ENCODE measurements at regions not wholly inside any gene's neighbourhood (a gene's known extent, or its start where the extent isn't known, plus 50 kb on each side); places are given as distances from the start of the nearest gene placed in this dataset.
A peak's percentile ranks its signal among the peaks of the same experiment; 100 is the strongest.

- no peak for DNase-seq (ENCODE audit: low read depth)
- in situ Hi-C loops (cut with HindIII; ENCODE audit: low pct_unique_long_range_greater_than_20kb, low sequenced_read_pairs), result no loop called here
These were observed 715.9 kb upstream of the POU3F2 start for GRCh38 chr6:98118397-98119045.

DNA sequence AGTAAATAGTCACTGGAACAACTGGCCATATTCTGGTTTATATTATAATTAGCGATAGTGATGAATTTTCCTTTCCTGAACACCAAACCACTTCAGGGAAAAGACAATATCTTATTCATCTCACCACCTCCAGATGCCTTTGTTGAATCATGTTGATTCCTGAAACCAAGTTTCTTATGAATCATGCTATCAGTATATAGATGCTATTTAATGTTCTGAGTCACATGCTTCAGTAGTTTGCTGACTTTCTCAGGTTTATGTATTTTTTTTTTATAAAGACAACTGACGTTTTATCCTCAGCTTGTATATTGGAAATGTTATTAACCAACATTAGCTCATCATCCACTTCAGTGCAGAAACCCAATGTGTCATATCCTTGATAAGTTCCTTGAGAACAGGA, 710.2 kb upstream of the POU3F2 start:
- in situ Hi-C loops (cut with HindIII; ENCODE audit: low pct_unique_long_range_greater_than_20kb, low sequenced_read_pairs), result no loop called here
- DNase-seq (ENCODE audit: low read depth), result no peak

DNA sequence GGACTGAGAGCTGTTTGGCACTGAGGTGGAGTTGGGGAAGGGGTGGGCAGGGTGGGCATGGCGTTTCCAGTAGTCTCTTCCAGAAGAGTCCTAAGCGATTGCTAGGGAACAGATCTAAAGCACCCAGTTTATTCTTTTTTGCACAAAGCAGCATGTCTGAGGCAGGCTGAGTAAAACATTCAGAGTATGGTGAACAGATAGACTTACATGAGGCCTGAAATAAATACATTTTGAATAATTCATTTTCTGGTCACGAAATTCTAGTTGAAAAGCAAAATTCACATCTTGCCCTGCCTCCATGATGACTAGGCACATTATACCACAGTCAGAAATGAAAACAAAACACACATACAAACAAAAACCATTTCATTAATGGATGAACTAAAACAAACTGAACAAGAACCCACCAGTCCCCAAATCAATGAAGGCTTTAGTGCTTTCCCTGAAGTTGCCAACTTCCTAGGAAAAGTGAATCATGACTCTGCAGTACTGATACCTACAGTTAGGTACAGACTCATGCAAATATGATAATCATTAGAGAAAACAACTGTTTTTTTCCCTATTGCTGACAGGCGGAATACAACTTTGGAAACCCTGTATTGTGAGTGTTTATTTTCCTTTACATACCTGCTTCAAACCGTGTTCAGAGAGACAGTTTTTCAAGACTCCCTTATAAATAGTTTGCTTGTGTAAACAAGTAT, 702.9 kb upstream of the POU3F2 start:
- in situ Hi-C loops (cut with HindIII; ENCODE audit: low pct_unique_long_range_greater_than_20kb, low sequenced_read_pairs), result no loop called here
- no peak for DNase-seq (ENCODE audit: low read depth)

DNA sequence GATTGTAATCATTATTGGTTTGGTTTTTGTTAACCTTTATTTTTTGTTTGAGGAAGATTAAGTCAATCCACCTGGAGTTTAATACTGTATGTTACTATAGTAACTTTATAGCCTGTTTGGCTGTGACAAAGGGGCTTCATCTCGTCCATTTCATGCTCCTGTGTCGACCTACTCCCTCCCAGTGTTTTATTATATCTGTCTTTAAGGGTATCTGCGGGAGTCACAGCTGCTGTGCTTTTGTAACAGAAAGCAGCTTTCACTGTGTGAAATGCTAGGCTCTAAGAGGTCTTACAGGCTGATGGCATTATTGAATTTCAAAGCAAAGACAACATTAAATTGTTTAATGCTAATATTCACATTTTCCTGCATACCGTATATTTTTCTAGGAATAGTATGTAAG, 698.0 kb upstream of the POU3F2 start:
- in situ Hi-C loops (cut with HindIII; ENCODE audit: low pct_unique_long_range_greater_than_20kb, low sequenced_read_pairs), result no loop called here
- no peak for DNase-seq (ENCODE audit: low read depth)

- DNase-seq (ENCODE audit: low read depth), result no peak
- in situ Hi-C loops (cut with HindIII; ENCODE audit: low pct_unique_long_range_greater_than_20kb, low sequenced_read_pairs), result no loop called here
These were observed 697.0 kb upstream of the POU3F2 start for GRCh38 chr6:98137391-98137790.

GRCh38 chr6:98142839-98143238, 691.5 kb upstream of the POU3F2 start:
- in situ Hi-C loops (cut with HindIII; ENCODE audit: low pct_unique_long_range_greater_than_20kb, low sequenced_read_pairs), result no loop called here

DNA sequence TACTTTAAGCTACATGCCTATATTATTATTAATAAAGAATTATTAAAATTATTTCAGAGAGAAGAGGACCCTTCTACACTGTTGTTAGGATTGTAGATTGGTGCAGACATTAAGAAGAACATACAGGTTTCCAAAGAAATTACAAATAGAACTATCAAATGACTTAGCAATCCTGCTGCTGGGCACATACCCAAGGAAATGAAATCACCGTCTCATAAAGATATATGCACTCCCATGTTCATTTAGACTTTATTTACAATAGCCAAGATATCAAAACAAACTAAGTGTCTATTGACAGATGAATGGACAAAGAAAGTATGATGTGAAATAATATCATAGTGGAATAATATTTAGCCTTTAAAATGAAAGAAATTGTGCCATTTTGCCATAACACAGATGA, 687.7 kb upstream of the POU3F2 start:
- in situ Hi-C loops (cut with HindIII; ENCODE audit: low pct_unique_long_range_greater_than_20kb, low sequenced_read_pairs), result no loop called here
- no peak for DNase-seq (ENCODE audit: low read depth)

More at GRCh38 chr6:98142839-98143238, 691.5 kb upstream of the POU3F2 start:
- DNase-seq (ENCODE audit: low read depth), result no peak

GRCh38 chr6:98156580-98156979, 677.8 kb upstream of the POU3F2 start:
- no peak for DNase-seq (ENCODE audit: low read depth)
- in situ Hi-C loops (cut with HindIII; ENCODE audit: low pct_unique_long_range_greater_than_20kb, low sequenced_read_pairs), result no loop called here

GRCh38 chr6:98179606-98180005, 654.8 kb upstream of the POU3F2 start:
- DNase-seq (ENCODE audit: low read depth), result no peak
- in situ Hi-C loops (cut with HindIII; ENCODE audit: low pct_unique_long_range_greater_than_20kb, low sequenced_read_pairs), result no loop called here

DNA sequence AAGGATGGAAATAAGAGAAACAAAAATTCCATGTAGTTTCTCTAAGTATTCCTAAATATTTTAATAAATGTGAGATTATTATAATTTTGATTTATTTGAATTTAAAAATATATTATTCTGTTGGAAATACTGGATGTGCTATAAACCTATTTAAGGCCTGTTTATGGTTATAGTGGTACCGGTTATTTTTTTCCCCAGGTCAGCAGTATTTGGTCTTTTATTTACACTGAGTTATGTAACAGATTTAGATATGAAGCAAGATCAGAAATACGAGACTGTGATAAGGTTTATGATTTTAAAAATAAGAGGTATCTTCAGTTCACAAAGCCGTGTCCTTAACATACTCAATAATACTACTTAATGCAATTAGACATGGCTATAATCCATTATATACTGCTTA, 634.3 kb upstream of the POU3F2 start:
- DNase-seq (ENCODE audit: low read depth), result no peak
- in situ Hi-C loops (cut with HindIII; ENCODE audit: low pct_unique_long_range_greater_than_20kb, low sequenced_read_pairs), result no loop called here

GRCh38 chr6:98203170-98203806, 631.1 kb upstream of the POU3F2 start:
- in situ Hi-C loops (cut with HindIII; ENCODE audit: low pct_unique_long_range_greater_than_20kb, low sequenced_read_pairs), result no loop called here
- DNase-seq (ENCODE audit: low read depth), result peak; percentile 10

DNA sequence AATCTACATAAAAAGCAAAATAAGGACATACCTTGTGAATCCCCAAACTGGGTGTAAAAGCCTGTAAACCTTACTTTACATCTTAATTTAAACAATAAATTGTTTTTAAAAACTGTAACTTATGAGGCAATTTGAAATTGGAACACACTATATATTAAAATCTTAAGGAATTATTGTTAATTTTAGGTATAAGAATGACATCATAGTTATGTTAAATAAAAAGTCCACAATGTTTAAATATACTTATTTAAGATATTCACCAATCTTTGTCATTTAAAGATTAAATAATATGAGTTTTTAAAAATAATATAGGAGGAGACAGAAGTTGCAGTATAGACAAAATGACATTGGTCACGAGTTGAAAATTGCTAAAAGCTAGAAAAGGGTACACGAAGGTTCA, 621.9 kb upstream of the POU3F2 start:
- in situ Hi-C loops (cut with HindIII; ENCODE audit: low pct_unique_long_range_greater_than_20kb, low sequenced_read_pairs), result no loop called here
- no peak for DNase-seq (ENCODE audit: low read depth)

DNA sequence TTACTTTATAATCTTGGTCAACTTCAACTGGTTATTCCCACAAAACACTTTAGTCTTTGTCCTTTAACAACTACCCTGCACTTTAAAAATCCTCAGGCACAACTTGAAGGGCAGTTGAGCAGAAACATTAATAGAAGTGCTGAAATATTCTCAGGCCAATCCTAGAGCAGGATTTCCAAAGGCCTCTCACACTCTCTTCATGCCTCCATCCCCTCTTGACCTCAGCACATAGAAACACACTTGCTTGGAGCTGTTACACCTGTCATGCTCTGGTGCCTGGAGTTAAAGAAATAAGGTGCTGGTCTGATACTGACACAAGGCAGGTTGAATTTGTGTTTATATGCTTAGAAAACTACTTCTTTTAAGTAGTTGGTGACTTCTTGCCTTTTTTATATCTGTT, 618.8 kb upstream of the POU3F2 start:
- in situ Hi-C loops (cut with HindIII; ENCODE audit: low pct_unique_long_range_greater_than_20kb, low sequenced_read_pairs), result no loop called here
- no peak for DNase-seq (ENCODE audit: low read depth)

- no peak for DNase-seq (ENCODE audit: low read depth)
These were observed 604.1 kb upstream of the POU3F2 start for GRCh38 chr6:98230250-98230649.

DNA sequence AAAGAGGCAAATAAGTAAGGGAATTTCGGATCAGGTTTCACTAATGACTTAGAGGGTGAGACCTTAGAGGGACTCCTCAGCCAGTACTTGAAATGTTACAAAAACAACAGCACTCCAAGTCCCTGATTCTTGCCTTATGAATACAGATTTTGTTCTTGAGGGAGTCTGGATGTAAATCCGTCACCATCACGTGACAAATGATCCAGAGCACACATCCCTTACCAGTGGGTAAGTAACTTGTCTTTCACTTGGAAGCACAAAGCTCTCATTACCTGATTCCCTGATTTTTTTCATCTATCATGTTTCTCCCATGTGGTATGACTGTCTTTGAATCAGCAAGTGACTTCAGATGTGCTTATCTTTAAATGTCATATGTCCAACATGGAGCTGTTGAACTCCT, 595.3 kb upstream of the POU3F2 start:
- in situ Hi-C loops (cut with HindIII; ENCODE audit: low pct_unique_long_range_greater_than_20kb, low sequenced_read_pairs), result no loop called here
- no peak for DNase-seq (ENCODE audit: low read depth)

More at GRCh38 chr6:98230250-98230649, 604.1 kb upstream of the POU3F2 start:
- in situ Hi-C loops (cut with HindIII; ENCODE audit: low pct_unique_long_range_greater_than_20kb, low sequenced_read_pairs), result no loop called here

GRCh38 chr6:98241630-98242029, 592.7 kb upstream of the POU3F2 start:
- in situ Hi-C loops (cut with HindIII; ENCODE audit: low pct_unique_long_range_greater_than_20kb, low sequenced_read_pairs), result no loop called here

GRCh38 chr6:98254624-98255023, 579.8 kb upstream of the POU3F2 start:
- no peak for DNase-seq (ENCODE audit: low read depth)
- in situ Hi-C loops (cut with HindIII; ENCODE audit: low pct_unique_long_range_greater_than_20kb, low sequenced_read_pairs), result no loop called here

More at GRCh38 chr6:98241630-98242029, 592.7 kb upstream of the POU3F2 start:
- DNase-seq (ENCODE audit: low read depth), result no peak

DNA sequence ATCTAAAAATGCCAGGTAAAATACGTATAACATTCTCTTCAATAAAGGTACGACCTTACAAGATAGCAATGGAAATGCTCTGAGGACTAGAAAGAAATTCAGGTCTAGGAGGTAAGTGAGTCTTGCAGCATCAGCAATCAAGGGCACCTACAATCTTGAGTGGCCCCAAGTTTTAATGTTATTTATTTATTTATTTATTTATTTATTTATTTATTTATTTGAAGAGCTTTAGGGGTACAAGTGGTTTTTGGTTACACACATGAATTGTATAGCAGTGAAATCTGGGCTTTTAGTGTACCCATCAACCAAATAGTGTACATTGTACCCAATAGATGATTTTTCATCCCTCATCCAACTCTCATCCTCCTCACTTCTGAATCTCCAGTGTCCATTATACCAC, 574.0 kb upstream of the POU3F2 start:
- in situ Hi-C loops (cut with HindIII; ENCODE audit: low pct_unique_long_range_greater_than_20kb, low sequenced_read_pairs), result no loop called here

GRCh38 chr6:98272060-98272459, 562.3 kb upstream of the POU3F2 start:
- in situ Hi-C loops (cut with HindIII; ENCODE audit: low pct_unique_long_range_greater_than_20kb, low sequenced_read_pairs), result no loop called here
- DNase-seq (ENCODE audit: low read depth), result no peak

More for the DNA sequence above, 574.0 kb upstream of the POU3F2 start:
- DNase-seq (ENCODE audit: low read depth), result no peak

DNA sequence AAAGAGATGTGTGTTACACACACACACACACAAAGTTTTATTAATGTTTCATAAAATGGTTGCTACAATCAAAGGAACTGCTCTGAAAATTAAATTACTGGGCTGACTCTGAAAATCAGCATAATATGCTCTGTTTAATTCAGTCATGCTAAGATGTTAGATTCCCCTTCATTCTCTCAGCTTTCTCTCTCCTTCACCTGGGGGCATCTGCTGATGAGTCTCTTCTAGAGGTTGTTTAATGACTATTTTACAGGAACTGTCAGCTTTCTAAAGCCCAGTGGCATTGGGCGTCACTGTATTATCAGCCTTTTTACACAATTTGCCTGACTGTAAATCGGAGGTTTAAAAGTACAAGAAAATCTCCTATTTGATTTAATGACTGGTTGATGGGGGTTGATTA, 559.7 kb upstream of the POU3F2 start:
- DNase-seq (ENCODE audit: low read depth), result no peak
- in situ Hi-C loops (cut with HindIII; ENCODE audit: low pct_unique_long_range_greater_than_20kb, low sequenced_read_pairs), result no loop called here
